Kidney (tissue), 13 donors: ENCODE measurements at regions not wholly inside any gene's neighbourhood (a gene's known extent, or its start where the extent isn't known, plus 50 kb on each side); places are given as distances from the start of the nearest gene placed in this dataset.
"Not testable (repeated sequence)": the region's sequence is repeated elsewhere in the genome, so short reads cannot be mapped to it uniquely, and the experiment has no call there.

ENCODE experiments used
- DNase-seq, 5 donors: peaks; one replicate each; pipeline ENCODE4 v3.0.0-alpha.2; 2013 to 2020
- FAIRE-seq: peaks from 2 replicates; lab custom pipeline; 2012; peaks lifted over from hg19 to GRCh38; lab: Jason Lieb, UNC
- H3K27ac ChIP-seq, 2 donors: one replicate each; pipeline ENCODE4 v1.7.0; 2013; ENCODE audit warnings: low read depth in 2 of 2, low read length in 2 of 2, inconsistent platforms in 1 of 2
- H3K27me3 ChIP-seq: one replicate; pipeline ENCODE4 v1.7.1; 2013; ENCODE audit warnings: low read length, inconsistent platforms; ENCODE audit not compliant: control insufficient read depth, insufficient read depth
- H3K36me3 ChIP-seq, 3 donors: one replicate each; pipeline versions ENCODE4 v1.7.0 to v1.7.1; 2013; ENCODE audit warnings: low read length in 3 of 3, control low read depth in 1 of 3, inconsistent platforms in 1 of 3; ENCODE audit not compliant: insufficient read depth in 3 of 3, control insufficient read depth in 2 of 3
- H3K4me1 ChIP-seq, 3 donors: one replicate each; pipeline versions ENCODE4 v1.7.0 to v1.7.1; 2013; ENCODE audit warnings: low read length in 3 of 3, inconsistent platforms in 1 of 3, low read depth in 1 of 3; ENCODE audit not compliant: control insufficient read depth in 2 of 3, insufficient read depth in 2 of 3
- H3K4me3 ChIP-seq, 3 donors: one replicate each; pipeline versions ENCODE4 v1.7.0 to v1.8.1; 2013; ENCODE audit warnings: low read length in 3 of 3, control low read depth in 1 of 3, inconsistent platforms in 1 of 3
- H3K9ac ChIP-seq, 3 donors: one replicate each; pipeline versions ENCODE4 v1.7.0 to v1.7.1; 2013; ENCODE audit warnings: low read length in 3 of 3, control low read depth in 1 of 3, inconsistent platforms in 1 of 3
- H3K9me3 ChIP-seq, 3 donors: one replicate each; pipeline versions ENCODE4 v1.7.0 to v1.7.1; 2013; ENCODE audit warnings: low read length in 3 of 3, control low read depth in 1 of 3, inconsistent platforms in 1 of 3; ENCODE audit not compliant: control insufficient read depth in 2 of 3, insufficient read depth in 1 of 3
- intact Hi-C: fragments of 100-400 bp; cut with DNase I; formaldehyde crosslinking; loops from one replicate; pipeline ENCODE4 v1.11.1; 2022
- TF ChIP-seq, protein P1 (sequence below): IDR thresholded peaks from 3 replicates; pipeline ENCODE4 v1.5.1; 2012; ENCODE audit warnings: mild to moderate bottlenecking, moderate library complexity, borderline replicate concordance; ENCODE audit not compliant: insufficient read depth; ENCODE audit errors: extremely low read depth
- donor health status: control.
- donor health status: control.
- donor health status: control.
- donor health status: control.
- donor health status: control.
- donor health status: DM: yes; HTN: yes; CAD: no.
- donor health status: Normal renal cell carcinoma (clear cell type).

GRCh38 chr6:4662886-4663285, 113.3 kb upstream of the CDYL start:
- no peak overlapping the region for H3K9ac ChIP-seq
- DNase-seq (no peak), FAIRE-seq (no peak)
- no peaks in the 10 kb centered on the region for H3K27me3 ChIP-seq
- no peak overlapping the region for H3K27ac ChIP-seq
- intact Hi-C loops = no loop called here
- no peaks in the 10 kb centered on the region for H3K36me3 ChIP-seq
- H3K4me1 ChIP-seq = no peaks in the 10 kb centered on the region
- no peak overlapping the region for H3K4me3 ChIP-seq
- no peaks in the 10 kb centered on the region for H3K9me3 ChIP-seq
- TF ChIP-seq, protein P1, sequence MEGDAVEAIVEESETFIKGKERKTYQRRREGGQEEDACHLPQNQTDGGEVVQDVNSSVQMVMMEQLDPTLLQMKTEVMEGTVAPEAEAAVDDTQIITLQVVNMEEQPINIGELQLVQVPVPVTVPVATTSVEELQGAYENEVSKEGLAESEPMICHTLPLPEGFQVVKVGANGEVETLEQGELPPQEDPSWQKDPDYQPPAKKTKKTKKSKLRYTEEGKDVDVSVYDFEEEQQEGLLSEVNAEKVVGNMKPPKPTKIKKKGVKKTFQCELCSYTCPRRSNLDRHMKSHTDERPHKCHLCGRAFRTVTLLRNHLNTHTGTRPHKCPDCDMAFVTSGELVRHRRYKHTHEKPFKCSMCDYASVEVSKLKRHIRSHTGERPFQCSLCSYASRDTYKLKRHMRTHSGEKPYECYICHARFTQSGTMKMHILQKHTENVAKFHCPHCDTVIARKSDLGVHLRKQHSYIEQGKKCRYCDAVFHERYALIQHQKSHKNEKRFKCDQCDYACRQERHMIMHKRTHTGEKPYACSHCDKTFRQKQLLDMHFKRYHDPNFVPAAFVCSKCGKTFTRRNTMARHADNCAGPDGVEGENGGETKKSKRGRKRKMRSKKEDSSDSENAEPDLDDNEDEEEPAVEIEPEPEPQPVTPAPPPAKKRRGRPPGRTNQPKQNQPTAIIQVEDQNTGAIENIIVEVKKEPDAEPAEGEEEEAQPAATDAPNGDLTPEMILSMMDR = no peak

DNA sequence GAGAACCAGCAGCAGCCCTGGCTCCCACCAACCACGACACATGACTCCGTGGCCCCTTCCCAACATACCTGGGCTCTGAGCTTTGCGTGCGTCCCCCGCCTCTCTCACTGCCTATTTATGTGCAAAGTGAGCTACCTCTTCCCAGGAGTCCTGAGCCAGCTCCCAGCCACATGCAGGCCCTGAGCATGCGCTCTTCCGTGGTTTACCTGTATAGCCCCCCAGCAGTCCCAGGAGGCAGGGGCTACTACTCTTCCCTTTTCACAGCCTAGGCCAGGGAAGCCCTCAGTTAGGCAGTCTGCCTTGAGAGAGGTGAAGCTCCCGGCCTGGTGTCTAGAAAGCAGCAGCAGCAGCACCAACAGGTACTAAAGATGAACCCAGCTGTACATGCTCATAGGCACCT, 114.8 kb upstream of the CDYL start:
- Histone ChIP-seq H3K4me3 (no peak overlapping the region), H3K27ac (no peak overlapping the region), H3K27me3 (no peaks in the 10 kb centered on the region), H3K4me1 (no peaks in the 10 kb centered on the region), H3K36me3 (no peaks in the 10 kb centered on the region), H3K9ac (no peak overlapping the region), H3K9me3 (no peaks in the 10 kb centered on the region)
- DNase-seq (no peak), FAIRE-seq (no peak)
- intact Hi-C loops = no loop called here
- TF ChIP-seq, protein P1 = no peak

- no peaks in the 10 kb centered on the region for H3K36me3 ChIP-seq
- H3K27ac ChIP-seq = no peak overlapping the region
- no peaks in the 10 kb centered on the region for H3K9me3 ChIP-seq
- FAIRE-seq (no peak), DNase-seq (no peak)
- no peaks in the 10 kb centered on the region for H3K27me3 ChIP-seq
- intact Hi-C loops = no loop called here
- H3K9ac ChIP-seq = no peak overlapping the region
- no peak overlapping the region for H3K4me3 ChIP-seq
- no peaks in the 10 kb centered on the region for H3K4me1 ChIP-seq
- TF ChIP-seq, protein P1 = no peak
Measured at GRCh38 chr6:4660377-4661321, 115.6 kb upstream of the CDYL start.

- DNase-seq, FAIRE-seq, H3K4me1 ChIP-seq, H3K27ac ChIP-seq, H3K9me3 ChIP-seq, H3K4me3 ChIP-seq, H3K36me3 ChIP-seq, intact Hi-C loops, H3K27me3 ChIP-seq, H3K9ac ChIP-seq: not testable (repeated sequence)
Measured at GRCh38 chr6:4659719-4660118, 116.5 kb upstream of the CDYL start.
